GM21515 (cell line): ENCODE measurements at regions not wholly inside any gene's neighbourhood (a gene's known extent, or its start where the extent isn't known, plus 50 kb on each side); places are given as distances from the start of the nearest gene placed in this dataset.
"Not testable (repeated sequence)": the region's sequence is repeated elsewhere in the genome, so short reads cannot be mapped to it uniquely, and the experiment has no call there.

Source experiments
- ATAC-seq: cut with Tn5 transposase; IDR thresholded peaks from one replicate; pipeline ENCODE4 v1.9.1; 2021; ENCODE audit not compliant: unreplicated experiment

DNA sequence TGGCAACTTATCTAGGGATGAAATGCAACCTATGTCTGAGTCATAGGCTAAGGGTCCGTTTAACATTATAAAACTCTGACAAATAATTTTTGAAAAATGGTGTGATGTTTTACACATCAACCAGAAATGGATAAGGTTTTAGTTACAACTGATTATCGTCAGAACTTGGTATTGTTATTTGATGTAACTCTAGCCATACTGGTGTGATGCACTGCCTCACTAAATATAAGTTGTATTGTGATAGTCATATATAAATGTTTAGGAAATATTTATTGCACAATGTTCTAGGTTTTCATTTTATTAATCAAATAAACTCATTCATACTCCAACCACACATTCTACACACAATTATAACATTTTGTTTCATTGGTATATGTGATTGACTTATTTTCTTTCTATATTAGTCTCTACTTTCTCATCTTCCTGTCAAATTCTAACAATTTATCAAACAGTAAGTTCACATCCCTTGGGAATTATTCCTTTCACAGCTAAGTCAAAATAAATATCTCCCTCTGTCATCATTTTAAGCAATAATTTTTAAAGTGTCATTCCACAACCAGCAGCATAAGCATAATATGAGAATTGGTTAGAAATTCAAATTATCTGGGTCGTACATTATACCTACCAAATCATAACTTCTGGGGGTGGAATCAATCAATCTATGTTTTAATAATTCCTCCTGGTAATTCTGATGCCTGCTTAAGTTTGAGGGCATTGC lies 873.9 kb downstream of the SLITRK1 start:
- no peak for ATAC-seq

DNA sequence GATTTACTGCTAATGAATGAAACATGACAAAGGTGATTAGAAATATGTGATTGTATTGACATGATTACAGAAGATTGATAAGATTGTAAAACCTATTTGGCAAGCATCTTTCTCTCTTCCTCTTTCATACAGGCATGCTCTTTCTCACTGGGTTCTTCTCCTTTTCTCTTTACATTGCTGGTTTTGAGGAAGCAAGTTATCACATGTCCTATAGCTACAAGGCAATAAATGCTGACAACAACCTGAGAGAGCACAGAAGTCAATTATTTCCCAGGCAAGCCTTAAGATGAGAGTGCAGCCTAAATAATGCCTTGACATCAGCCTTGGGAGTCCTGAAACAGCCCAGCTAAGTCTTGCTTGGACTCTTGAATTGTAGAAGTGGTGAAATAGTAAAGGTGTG lies 875.0 kb downstream of the SLITRK1 start:
- ATAC-seq = no peak

DNA sequence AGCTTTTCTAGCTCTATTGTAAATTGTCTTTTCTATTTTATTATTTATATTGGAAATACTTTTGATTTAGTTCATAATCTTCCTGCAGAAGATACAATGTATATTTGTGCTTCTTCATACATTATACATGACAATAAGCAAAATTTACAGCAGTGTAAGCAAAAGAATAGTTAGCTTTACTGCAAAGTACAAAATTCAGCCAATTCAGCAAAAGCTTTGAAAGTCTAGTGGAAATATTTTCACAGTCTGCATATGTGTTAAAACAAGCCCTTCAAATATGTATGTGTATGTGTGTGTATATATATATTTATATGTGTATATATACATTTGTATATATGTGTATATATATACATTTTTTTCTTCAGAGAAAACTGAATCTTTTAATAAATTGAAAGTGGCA lies 879.1 kb downstream of the SLITRK1 start:
- no peak for ATAC-seq

- no peak for ATAC-seq
Measured at GRCh38 chr13:82993417-82993816, 888.9 kb downstream of the SLITRK1 start.

- ATAC-seq = no peak
Measured at GRCh38 chr13:82976499-82976898, 905.8 kb downstream of the SLITRK1 start.

DNA sequence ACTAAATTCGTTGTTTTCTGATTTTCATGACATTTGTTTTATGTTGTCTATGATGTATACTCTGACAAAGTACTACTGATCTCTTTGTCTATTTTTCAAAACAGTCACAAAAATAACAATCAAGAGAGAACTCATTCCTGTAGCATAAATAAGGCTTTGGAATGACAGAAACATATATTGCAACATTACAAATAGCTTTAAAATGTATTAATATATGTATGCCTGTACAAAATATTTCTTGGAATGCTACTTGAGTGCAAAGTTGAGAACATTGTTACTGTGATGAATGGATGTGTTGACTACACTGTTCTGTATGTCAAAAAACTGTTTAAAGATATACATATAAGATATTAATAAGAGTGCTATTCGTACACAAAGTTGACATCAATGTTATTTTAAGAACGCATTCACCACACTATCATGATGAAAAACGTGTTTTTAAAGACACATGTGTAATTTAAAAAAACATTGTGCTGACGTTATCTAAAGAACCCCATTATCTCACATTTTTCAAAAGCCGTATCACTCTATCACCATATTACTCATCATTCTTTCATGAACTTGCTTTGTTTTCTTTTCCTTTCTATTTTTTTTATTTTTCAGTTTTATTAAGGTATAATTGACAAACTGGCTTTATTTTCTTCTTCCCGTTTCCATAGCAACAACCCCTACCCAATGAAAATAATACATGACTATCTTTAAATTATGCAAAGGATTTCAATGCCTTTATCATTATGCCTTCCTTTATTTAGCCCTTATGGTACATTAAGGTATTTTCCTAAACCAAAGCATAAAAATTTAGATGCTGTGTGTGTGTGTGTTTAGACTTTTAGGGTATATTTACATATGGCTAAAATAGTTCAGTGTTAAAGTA lies 918.8 kb downstream of the SLITRK1 start:
- ATAC-seq = no peak

GRCh38 chr13:82962397-82962796 lies 919.9 kb downstream of the SLITRK1 start:
- no peak for ATAC-seq

- no peak for ATAC-seq
Measured at GRCh38 chr13:82961757-82962156, 920.5 kb downstream of the SLITRK1 start.

- ATAC-seq = not testable (repeated sequence)
Measured at GRCh38 chr13:82952336-82952735, 929.9 kb downstream of the SLITRK1 start.

DNA sequence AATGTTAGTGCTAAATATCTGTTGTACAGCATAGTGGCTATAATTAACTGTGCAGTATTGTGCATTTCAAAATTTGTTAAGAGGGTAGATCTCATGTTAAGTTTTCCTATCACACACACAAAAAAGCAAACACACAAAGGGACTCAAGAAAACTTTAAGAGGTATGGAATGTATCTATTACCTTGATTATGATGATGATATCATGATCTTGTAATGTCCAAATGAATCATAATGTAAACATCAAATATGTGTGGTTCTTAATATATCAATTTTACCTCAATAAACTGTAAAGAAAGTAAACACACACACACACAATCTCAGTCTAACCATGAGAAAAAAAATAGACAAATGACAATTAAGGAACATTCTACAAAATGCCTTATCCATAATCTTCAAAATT lies 934.6 kb downstream of the SLITRK1 start:
- ATAC-seq = no peak

- no peak for ATAC-seq
Measured at GRCh38 chr13:82947191-82947621, 935.1 kb downstream of the SLITRK1 start.

- ATAC-seq = no peak
Measured at GRCh38 chr13:82938644-82939043, 943.6 kb downstream of the SLITRK1 start.

- ATAC-seq = no peak
Measured at GRCh38 chr13:82934000-82934399, 948.3 kb downstream of the SLITRK1 start.

DNA sequence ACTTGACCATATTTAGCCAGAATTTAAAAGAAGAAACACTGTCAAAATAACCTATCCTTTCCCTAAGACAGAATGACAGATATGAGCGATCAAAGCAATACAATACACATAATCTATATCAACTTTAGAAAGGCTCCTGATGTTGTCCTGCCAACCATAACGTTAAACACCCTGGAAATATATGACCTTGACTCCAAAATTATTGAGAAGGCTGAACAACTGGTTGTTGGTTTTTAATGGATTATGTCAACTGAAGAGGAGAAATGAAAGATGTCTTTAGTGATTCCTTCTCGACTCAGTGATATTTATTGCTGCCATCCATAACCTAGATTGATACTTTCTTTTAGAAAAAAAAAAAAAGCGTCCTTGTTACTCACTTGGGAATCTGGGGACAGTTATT lies 957.2 kb downstream of the SLITRK1 start:
- ATAC-seq = no peak

- ATAC-seq = no peak
Measured at GRCh38 chr13:82917984-82918383, 964.3 kb downstream of the SLITRK1 start.

DNA sequence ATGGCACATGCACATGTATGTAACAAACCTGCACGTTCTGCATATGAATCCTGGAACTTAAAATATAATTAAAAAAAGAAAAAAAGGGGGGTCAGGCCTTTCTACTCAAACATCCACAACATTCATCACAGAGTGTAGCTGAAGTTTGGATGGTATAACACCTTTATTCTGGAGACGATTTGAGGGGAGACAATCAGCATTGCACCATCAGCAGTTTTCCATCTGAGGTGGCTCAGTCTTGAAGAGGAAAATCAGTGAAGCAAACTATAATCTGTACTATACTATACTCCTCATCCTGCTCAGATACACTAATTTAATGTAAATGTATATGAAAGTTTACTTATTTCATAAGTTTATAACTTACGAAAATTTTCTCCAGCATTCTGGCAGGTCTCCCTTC lies 969.7 kb downstream of the SLITRK1 start:
- ATAC-seq = no peak

- no peak for ATAC-seq
Measured at GRCh38 chr13:82905071-82905470, 977.2 kb downstream of the SLITRK1 start.

GRCh38 chr13:82900453-82900852 lies 981.8 kb downstream of the SLITRK1 start:
- ATAC-seq = no peak

DNA sequence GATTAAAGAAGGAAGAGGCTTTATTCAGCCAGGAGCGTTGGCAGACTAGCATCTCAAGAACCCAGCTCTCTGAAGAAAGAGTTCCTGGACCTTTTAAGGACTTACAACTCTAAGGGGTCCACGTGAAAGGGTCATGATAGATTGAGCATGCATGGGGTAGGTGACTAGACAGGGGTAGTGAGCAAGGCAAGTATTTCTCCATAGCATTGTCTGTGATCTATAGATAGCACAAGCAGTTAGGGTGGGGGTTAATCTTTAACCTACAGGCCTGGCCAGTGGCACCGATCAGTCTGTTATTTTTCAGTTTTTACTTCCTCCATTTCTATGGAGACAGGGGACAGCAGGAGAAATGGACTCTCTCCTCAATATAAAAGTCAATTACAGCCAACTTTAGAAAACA lies 983.7 kb downstream of the SLITRK1 start:
- ATAC-seq = no peak

- ATAC-seq = no peak
Measured at GRCh38 chr13:82879921-82880320, 1002.4 kb downstream of the SLITRK1 start.

GRCh38 chr13:82878536-82878935 lies 1003.7 kb downstream of the SLITRK1 start:
- no peak for ATAC-seq

DNA sequence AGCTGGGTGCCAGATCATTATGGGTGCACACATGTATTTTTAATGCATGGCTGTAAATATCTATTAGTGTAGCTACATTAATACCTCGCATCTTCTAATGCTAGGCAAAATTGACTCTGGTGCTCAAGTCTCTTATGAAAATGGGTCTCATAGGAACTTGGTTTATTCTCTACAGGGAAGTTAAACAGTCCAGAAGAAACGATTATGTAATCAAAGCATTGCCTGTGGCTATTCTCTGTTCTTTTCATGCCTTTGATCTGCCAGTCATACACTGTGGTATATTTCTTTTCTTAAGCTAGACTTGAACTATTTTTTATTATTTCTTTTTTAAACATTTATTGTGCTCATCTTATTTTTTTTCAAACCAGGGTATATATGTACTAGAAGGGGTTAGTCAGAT lies 1015.0 kb downstream of the SLITRK1 start:
- ATAC-seq = no peak
